ENCODE measurements at regions not wholly inside any gene's neighbourhood (a gene's known extent, or its start where the extent isn't known, plus 50 kb on each side); places are given as distances from the start of the nearest gene placed in this dataset.
"Not testable (repeated sequence)": the region's sequence is repeated elsewhere in the genome, so short reads cannot be mapped to it uniquely, and the experiment has no call there.

DNA sequence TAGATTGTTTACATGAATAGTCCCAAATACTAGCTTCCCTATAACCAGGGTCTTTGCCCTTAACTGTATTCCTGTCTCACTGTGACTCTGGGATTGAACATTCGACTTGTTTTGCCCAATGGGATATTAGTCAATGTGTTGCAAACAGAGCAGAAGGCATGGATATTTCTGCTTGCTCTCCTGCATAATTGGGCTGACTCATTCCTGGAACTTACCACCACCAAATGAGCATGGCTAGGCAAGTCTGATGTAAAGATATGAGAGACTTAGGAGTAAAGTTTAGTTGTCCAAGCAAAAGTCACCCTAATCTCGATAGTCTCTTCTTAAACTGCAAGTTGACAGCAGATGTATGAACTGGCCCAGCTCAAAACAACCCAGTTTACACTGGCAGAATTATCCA, 273.5 kb upstream of the CCNG1 start:
- no peak for DNase-seq (ENCODE audit: low read depth)

- DNase-seq (ENCODE audit: low read depth) = no peak
Measured at GRCh38 chr5:163165277-163165676, 272.1 kb upstream of the CCNG1 start.

- not testable (repeated sequence) for DNase-seq (ENCODE audit: low read depth)
Measured at GRCh38 chr5:163170161-163170560, 267.2 kb upstream of the CCNG1 start.

GRCh38 chr5:163172540-163173338, 264.7 kb upstream of the CCNG1 start:
- no peak for DNase-seq (ENCODE audit: low read depth)

DNA sequence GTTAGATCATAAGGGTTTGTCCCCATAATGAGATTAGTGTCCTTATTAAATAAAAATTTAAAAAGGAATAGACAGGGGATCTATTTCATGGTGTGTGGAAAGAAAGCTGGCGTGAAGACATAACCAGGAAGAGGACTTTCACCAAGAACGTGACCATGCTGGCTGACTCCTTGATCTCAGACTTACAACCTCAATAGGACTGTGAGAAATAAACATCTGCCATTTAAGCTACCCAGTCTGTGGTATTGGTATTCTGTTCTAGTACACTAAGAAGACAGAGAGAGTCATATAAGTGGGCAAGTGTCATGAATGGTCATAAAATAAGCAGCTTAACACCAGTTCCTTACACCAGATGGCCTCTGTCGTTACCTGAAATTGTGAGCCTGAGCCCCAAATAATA, 259.4 kb upstream of the CCNG1 start:
- DNase-seq (ENCODE audit: low read depth) = no peak

DNA sequence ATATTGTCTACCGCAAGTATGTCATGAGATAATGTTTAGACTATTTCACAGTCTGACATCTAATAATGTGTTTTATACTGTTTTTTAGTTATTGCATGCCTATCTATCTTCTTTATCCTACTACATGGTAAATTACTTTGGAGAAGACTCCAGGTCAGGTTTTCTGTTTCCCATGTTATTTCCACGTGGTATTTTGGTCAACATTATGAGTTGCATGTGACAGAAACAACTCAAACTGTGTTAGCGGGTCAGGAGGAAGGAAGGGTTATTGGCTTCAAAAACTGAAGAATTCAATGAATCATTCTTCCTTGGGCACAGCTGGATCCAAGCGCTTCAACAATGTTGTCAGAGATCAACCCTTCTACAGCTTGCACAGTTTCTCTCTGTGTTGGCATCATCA, 252.1 kb upstream of the CCNG1 start:
- no peak for DNase-seq (ENCODE audit: low read depth)

DNA sequence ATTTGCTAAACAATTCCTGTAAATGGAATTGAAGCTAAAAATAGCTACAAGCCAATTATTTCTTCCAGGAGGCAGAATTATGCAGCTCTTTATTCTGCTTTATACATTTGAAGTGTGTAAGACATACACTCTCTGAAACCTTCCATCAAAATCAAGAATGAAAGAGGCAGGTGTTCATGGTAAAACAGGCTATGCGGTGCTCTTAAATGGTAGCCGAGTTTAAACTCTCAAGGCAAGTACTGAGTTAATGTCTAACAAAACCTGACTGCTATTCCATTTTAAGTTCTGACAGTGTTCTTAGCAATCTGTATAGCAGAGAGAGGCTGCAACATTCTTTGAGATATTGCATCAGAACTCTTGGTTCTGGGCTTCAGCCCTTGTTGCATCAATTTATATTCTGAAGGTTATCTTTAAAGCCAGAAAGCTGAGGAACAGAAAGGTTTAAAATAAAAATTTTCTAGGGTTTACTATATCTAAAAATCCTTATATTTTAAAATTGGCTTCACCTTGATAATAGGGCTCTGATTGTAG, 248.3 kb upstream of the CCNG1 start:
- DNase-seq (ENCODE audit: low read depth) = no peak

DNA sequence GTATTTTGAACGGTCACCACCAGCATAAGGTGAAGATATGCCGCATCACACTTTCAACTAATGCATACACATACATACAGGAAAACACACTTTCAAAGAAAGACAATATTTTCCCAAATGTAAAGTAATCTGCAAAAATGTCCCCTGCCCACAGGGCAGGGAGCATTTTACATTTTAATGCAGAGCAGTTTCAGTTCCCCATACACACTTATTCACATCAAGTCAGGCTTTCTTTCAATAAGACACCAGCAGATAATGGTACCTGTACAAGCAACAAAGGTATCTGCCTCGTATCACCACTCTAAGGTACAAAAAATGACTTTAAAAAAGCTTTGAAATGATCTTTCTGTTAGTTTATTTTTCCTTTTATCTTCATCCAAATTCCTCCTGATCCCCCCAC, 247.1 kb upstream of the CCNG1 start:
- DNase-seq (ENCODE audit: low read depth) = no peak

- DNase-seq (ENCODE audit: low read depth) = no peak
Measured at GRCh38 chr5:163190784-163191183, 246.6 kb upstream of the CCNG1 start.

- DNase-seq (ENCODE audit: low read depth) = no peak
Measured at GRCh38 chr5:163193886-163194285, 243.5 kb upstream of the CCNG1 start.

GRCh38 chr5:163205645-163206044, 231.8 kb upstream of the CCNG1 start:
- no peak for DNase-seq (ENCODE audit: low read depth)

- no peak for DNase-seq (ENCODE audit: low read depth)
Measured at GRCh38 chr5:163221581-163221980, 215.8 kb upstream of the CCNG1 start.

DNA sequence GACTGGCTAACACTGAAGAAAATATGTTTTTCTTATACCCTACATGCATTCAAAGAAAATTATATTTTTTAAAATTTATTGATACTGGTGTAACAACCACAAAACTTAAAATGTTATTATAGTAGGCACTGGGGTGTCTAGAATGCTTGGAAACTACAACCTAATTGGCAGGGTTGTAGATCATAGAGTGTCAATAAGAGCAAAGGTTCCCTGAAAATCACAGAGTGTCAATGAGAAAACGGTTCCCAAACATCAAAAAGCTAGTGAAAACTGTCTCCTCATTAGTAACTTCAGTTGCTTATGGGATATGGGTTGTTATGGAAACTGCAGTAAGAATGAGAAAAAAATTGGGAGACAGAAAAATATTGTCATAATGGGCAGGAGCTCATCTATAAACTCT, 214.4 kb upstream of the CCNG1 start:
- DNase-seq (ENCODE audit: low read depth) = no peak

GRCh38 chr5:163244445-163244987, 192.9 kb upstream of the CCNG1 start:
- no peak for DNase-seq (ENCODE audit: low read depth)

- DNase-seq (ENCODE audit: low read depth) = no peak
Measured at GRCh38 chr5:163245584-163245983, 191.8 kb upstream of the CCNG1 start.

- DNase-seq (ENCODE audit: low read depth) = no peak
Measured at GRCh38 chr5:163248333-163248732, 189.1 kb upstream of the CCNG1 start.

GRCh38 chr5:163248871-163249270, 188.5 kb upstream of the CCNG1 start:
- DNase-seq (ENCODE audit: low read depth) = no peak

- DNase-seq (ENCODE audit: low read depth) = no peak
Measured at GRCh38 chr5:163252950-163253349, 184.4 kb upstream of the CCNG1 start.

DNA sequence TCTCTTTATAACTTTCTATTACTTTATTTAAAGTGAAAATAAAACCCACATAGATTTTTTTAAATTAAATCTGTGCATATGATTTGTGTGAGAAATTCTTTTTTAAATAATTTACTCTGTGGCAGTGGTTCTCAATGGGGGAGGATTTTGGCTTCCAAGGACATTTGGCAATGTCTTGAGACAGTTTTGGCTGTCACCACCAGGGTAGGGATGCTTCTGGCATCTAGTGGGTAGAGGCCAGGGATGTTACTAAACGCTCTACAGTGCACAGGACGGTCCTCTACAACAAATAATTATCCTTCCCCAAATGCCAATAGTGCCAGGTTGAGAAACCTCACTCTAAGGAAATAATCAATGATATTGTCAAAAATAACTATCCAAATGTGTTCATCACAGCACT, 177.9 kb upstream of the CCNG1 start:
- DNase-seq (ENCODE audit: low read depth) = no peak

- no peak for DNase-seq (ENCODE audit: low read depth)
Measured at GRCh38 chr5:163260471-163260870, 176.9 kb upstream of the CCNG1 start.

GRCh38 chr5:163260961-163261360, 176.4 kb upstream of the CCNG1 start:
- no peak for DNase-seq (ENCODE audit: low read depth)

DNA sequence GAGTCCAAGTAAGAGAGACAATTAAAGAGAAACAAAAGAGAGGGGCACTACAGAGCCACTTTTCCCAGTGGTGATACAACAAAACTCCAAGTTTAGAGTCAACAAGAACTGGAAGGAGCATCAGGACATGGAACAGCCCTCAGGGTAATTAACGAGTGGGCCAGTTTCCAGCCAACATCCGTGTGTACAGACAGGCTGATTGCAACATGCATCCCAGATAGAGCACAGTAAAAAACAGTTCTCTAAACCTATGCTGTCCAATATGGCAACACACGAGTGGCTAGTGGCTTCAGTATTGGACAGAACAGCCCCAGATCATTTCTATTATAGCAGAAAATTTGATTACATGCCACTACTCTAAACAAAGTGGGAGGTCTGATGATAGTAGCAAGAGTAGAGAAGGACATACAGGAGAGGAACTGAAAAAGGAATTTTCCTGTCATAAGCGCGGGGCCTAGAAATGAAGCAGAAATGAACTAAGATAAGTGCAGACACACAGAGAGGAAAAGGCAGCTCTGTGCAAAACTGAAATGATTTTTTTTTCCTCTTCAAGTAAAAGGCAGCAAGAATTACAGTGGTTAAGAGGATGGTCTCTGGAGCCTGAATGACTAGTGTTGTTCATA, 175.6 kb upstream of the CCNG1 start:
- DNase-seq (ENCODE audit: low read depth) = no peak

GRCh38 chr5:163266249-163266648, 171.1 kb upstream of the CCNG1 start:
- DNase-seq (ENCODE audit: low read depth) = not testable (repeated sequence)

Measured in activated gamma-delta T cell treated with anti-CD3 and anti-CD28 coated beads, Interleukin-2, amount 50 U/mL, for 16 hours (primary cell).